Gastrocnemius medialis (tissue), 4 donors: ENCODE measurements at regions not wholly inside any gene's neighbourhood (a gene's known extent, or its start where the extent isn't known, plus 50 kb on each side); places are given as distances from the start of the nearest gene placed in this dataset.

ENCODE experiments used
- ATAC-seq, 2 donors: fragments of 150-250 bp; one replicate each; pipeline ENCODE4 v1.9.1; 2016
- DNase-seq, 2 donors: peaks; one replicate each; pipeline ENCODE4 v3.0.0-alpha.2; 2019
- H3K27ac ChIP-seq, 4 donors: fragments of 200-600 bp; sonication (generic); 1 replicate in 1 of 4; 2 replicates in 3 of 4; pipeline ENCODE4 v1.5.1; 2016 to 2018; ENCODE audit warnings: mild to moderate bottlenecking in 2 of 4, moderate library complexity in 1 of 4
- H3K27me3 ChIP-seq, 3 donors: fragments of 200-600 bp; sonication (generic) in 2 of 3; 1 replicate in 1 of 3; 2 replicates in 2 of 3; pipeline versions ENCODE4 v1.5.1 to v1.6.0; 2016 to 2019; ENCODE audit warnings: mild to moderate bottlenecking in 1 of 3, moderate library complexity in 1 of 3
- H3K36me3 ChIP-seq, 2 donors: fragments of 200-600 bp; sonication (generic) in 1 of 2; one replicate each; pipeline ENCODE4 v1.5.1; 2017 to 2018
- H3K4me1 ChIP-seq, 2 donors: fragments of 200-600 bp; sonication (generic) in 1 of 2; one replicate each; pipeline ENCODE4 v1.5.1; 2016 to 2017; ENCODE audit warnings: mild to moderate bottlenecking in 2 of 2
- H3K4me3 ChIP-seq, 4 donors: fragments of 200-600 bp; sonication (generic) in 3 of 4; 1 replicate in 1 of 4; 2 replicates in 3 of 4; pipeline ENCODE4 v1.5.1; 2016 to 2019; ENCODE audit warnings: mild to moderate bottlenecking in 2 of 4
- H3K9me3 ChIP-seq, 3 donors: fragments of 200-600 bp; sonication (generic) in 2 of 3; 1 replicate in 1 of 3; 2 replicates in 2 of 3; pipeline ENCODE4 v1.5.1; 2016 to 2019
- POLR2A ChIP-seq, 2 donors: fragments of 450-650 bp; IDR thresholded peaks; one replicate each; pipeline ENCODE4 v1.6.1; 2017; ENCODE audit warnings: antibody characterized with exemption in 2 of 2, mild to moderate bottlenecking in 2 of 2, moderate library complexity in 2 of 2
- in situ Hi-C, 4 donors: fragments of 200-750 bp; cut with MboI; loops; one replicate each; pipeline versions ENCODE4 v1.15.0 to v1.8.0; 2017; ENCODE audit warnings: low sequenced_read_pairs in 4 of 4
- intact Hi-C: fragments of 100-400 bp; cut with DNase I; formaldehyde crosslinking; loops from one replicate; pipeline ENCODE4 v1.15.1; 2023; ENCODE audit warnings: low total_unique reads
- TF ChIP-seq, protein P1 (sequence below), 5 experiments: fragments of 450-650 bp in 3 of 5; fragments of 200-600 bp in 2 of 5; sonication (generic) in 2 of 5; IDR thresholded peaks in 4 of 5; conservative IDR thresholded peaks in 1 of 5; 1 replicate in 4 of 5; 2 replicates in 1 of 5; pipeline ENCODE4 v1.5.1; 2016 to 2019; ENCODE audit warnings: antibody characterized with exemption in 5 of 5, mild to moderate bottlenecking in 3 of 5, moderate library complexity in 3 of 5

DNA sequence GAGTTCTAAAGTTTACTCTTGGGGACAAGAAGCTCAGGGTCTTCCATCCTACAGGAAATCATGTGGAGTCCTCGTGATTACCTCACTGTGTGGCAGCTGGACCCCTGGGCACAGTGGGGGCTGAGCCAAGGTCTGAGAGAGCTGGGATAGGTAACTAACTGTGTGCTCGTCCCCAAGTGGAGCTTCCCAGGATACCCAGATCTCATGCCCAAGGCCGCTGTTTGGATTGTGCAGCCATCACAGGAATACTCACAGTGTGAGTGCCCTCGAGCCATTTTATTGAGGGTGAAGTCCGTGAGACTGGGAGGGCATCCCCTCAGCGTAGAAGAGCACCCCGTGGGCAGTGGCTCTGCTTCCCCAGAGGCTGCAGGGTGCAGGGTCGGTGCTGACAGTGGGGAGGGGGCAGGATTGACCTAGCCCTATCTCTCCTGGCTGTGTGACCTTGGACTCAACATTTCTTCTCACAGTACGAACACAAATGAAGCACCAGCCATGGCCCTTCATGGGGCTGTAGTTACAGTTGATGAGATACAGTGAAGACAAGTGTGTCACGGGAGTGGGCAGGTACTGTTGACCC lies 69.6 kb upstream of the LEP start:
- TF ChIP-seq, protein P1, sequence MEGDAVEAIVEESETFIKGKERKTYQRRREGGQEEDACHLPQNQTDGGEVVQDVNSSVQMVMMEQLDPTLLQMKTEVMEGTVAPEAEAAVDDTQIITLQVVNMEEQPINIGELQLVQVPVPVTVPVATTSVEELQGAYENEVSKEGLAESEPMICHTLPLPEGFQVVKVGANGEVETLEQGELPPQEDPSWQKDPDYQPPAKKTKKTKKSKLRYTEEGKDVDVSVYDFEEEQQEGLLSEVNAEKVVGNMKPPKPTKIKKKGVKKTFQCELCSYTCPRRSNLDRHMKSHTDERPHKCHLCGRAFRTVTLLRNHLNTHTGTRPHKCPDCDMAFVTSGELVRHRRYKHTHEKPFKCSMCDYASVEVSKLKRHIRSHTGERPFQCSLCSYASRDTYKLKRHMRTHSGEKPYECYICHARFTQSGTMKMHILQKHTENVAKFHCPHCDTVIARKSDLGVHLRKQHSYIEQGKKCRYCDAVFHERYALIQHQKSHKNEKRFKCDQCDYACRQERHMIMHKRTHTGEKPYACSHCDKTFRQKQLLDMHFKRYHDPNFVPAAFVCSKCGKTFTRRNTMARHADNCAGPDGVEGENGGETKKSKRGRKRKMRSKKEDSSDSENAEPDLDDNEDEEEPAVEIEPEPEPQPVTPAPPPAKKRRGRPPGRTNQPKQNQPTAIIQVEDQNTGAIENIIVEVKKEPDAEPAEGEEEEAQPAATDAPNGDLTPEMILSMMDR (IDR thresholded peaks at IDR 0.05 in 4 of 5, conservative IDR thresholded peaks at IDR 0.05 in 1 of 5): no peak
- TF ChIP-seq POLR2A (IDR thresholded peaks at IDR 0.05): no peak
- Histone ChIP-seq H3K36me3 (no peaks in the 10 kb centered on the region), H3K27me3 (peaks cover 26 to 38% (median 32%) of the 10 kb centered on the region in 3 donors), H3K4me1 (peaks cover 2 to 15% of the 10 kb centered on the region in 2 donors), H3K27ac (no peak overlapping the region), H3K4me3 (no peak overlapping the region), H3K9me3 (no peaks in the 10 kb centered on the region)
- in situ Hi-C loops (no loop called here), intact Hi-C loops (no loop called here)
- ATAC-seq (no peak), DNase-seq (no peak)

- intact Hi-C loops (no loop called here), in situ Hi-C loops (no loop called here)
- peaks cover 18 to 33% (median 25%) of the 10 kb centered on the region in 3 donors for H3K27me3 ChIP-seq
- peaks cover 0 to 8% of the 10 kb centered on the region in 2 donors for H3K4me1 ChIP-seq
- no peaks in the 10 kb centered on the region for H3K36me3 ChIP-seq
- DNase-seq (no peak), ATAC-seq (no peak)
- TF ChIP-seq, protein P1 (IDR thresholded peaks at IDR 0.05 in 4 of 5, conservative IDR thresholded peaks at IDR 0.05 in 1 of 5): no peak
- no peak for TF ChIP-seq POLR2A (IDR thresholded peaks at IDR 0.05)
- no peak overlapping the region for H3K4me3 ChIP-seq
- H3K9me3 ChIP-seq: no peaks in the 10 kb centered on the region
- no peak overlapping the region for H3K27ac ChIP-seq
Measured at GRCh38 chr7:128172151-128172550, 68.9 kb upstream of the LEP start.

- intact Hi-C loops: no loop called here
- TF ChIP-seq, protein P1 (IDR thresholded peaks at IDR 0.05 in 4 of 5, conservative IDR thresholded peaks at IDR 0.05 in 1 of 5): no peak
- no peak for TF ChIP-seq POLR2A (IDR thresholded peaks at IDR 0.05)
- no peak for ATAC-seq
Measured at GRCh38 chr7:128172963-128173362, 68.1 kb upstream of the LEP start.

GRCh38 chr7:128174386-128174785 lies 66.7 kb upstream of the LEP start:
- peaks cover 0 to 14% (median 5%) of the 10 kb centered on the region in 3 donors for H3K27me3 ChIP-seq
- TF ChIP-seq, protein P1 (IDR thresholded peaks at IDR 0.05 in 4 of 5, conservative IDR thresholded peaks at IDR 0.05 in 1 of 5): no peak
- TF ChIP-seq POLR2A (IDR thresholded peaks at IDR 0.05): no peak
- ATAC-seq: no peak

More at GRCh38 chr7:128172963-128173362, 68.1 kb upstream of the LEP start:
- Histone ChIP-seq H3K27ac (no peak overlapping the region), H3K27me3 (peaks cover 13 to 27% (median 18%) of the 10 kb centered on the region in 3 donors), H3K36me3 (no peaks in the 10 kb centered on the region), H3K9me3 (no peaks in the 10 kb centered on the region), H3K4me3 (no peak overlapping the region), H3K4me1 (peaks cover 0 to 3% of the 10 kb centered on the region in 2 donors)
- in situ Hi-C loops: no loop called here
- no peak for DNase-seq

GRCh38 chr7:128176696-128177095 lies 64.4 kb upstream of the LEP start:
- no peaks in the 10 kb centered on the region for H3K36me3 ChIP-seq
- peaks cover 0 to 3% (median 2%) of the 10 kb centered on the region in 3 donors for H3K27me3 ChIP-seq
- H3K4me1 ChIP-seq: no peaks in the 10 kb centered on the region
- H3K4me3 ChIP-seq: no peak overlapping the region
- in situ Hi-C loops: no loop called here
- ATAC-seq: no peak
- no peaks in the 10 kb centered on the region for H3K9me3 ChIP-seq
- H3K27ac ChIP-seq: no peak overlapping the region
- no peak for DNase-seq
- intact Hi-C loops: no loop called here
- no peak for TF ChIP-seq POLR2A (IDR thresholded peaks at IDR 0.05)
- TF ChIP-seq, protein P1 (IDR thresholded peaks at IDR 0.05 in 4 of 5, conservative IDR thresholded peaks at IDR 0.05 in 1 of 5): no peak

More at GRCh38 chr7:128174386-128174785, 66.7 kb upstream of the LEP start:
- no peak overlapping the region for H3K27ac ChIP-seq
- no peaks in the 10 kb centered on the region for H3K36me3 ChIP-seq
- in situ Hi-C loops: no loop called here
- intact Hi-C loops: no loop called here
- H3K9me3 ChIP-seq: no peaks in the 10 kb centered on the region
- DNase-seq: no peak
- H3K4me3 ChIP-seq: no peak overlapping the region
- H3K4me1 ChIP-seq: no peaks in the 10 kb centered on the region
